ENCODE measurements at regions not wholly inside any gene's neighbourhood (a gene's known extent, or its start where the extent isn't known, plus 50 kb on each side); places are given as distances from the start of the nearest gene placed in this dataset.

DNA sequence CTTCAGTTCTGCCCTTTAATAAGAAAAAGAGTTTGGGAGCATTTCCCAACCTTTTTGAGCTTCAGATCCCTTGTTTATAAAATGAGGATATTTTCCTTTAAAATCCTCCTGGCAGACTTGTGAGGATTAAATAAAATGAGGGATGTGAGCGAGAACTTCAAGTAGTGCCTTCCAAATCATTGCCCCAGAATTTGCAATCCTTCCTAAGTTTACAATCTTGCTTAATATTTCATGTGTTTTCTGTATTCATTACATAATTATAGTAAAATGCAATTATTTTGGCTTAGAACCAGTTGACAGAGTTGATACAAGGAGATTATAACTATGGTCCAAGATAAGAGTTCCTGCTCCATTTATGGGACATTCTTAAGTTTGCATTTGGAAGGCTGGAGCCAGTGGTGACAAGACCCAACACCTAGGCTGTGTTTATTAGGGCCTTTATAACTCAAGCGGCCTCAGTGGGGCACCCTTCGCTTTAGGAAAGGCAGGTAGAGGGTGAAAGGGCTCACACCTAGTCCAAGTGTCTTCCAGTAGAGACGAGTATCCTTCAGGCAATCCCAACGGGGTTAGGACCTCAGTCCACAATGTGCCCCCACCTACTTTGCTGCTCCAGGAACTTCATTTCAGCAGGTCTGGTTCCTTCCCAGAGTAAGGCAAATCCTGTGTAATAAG is 317.5 kb downstream of the WDR11 start:
- no peak for FAIRE-seq
- DNase-seq (ENCODE audit: low spot score), result no peak

DNA sequence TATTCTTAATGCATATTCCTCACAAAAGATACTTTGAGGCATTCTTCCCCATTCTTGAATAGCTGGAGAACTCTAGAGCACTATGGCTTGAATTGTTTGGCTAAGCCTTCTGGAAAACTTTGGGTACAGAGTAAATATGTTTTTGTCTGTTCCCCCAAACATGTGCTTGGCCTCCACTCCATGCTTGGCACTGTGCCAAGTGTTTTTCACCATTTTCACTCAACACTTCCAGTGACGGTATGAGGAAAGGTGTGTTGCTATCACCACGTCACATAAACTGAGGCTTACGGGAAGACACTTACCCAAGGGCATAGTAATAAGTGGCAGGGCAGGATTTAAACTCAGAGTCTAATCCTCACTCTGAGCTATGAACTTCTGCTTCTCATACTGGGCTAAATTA is 318.2 kb downstream of the WDR11 start:
- no peak for FAIRE-seq
- no peak for DNase-seq (ENCODE audit: low spot score)

DNA sequence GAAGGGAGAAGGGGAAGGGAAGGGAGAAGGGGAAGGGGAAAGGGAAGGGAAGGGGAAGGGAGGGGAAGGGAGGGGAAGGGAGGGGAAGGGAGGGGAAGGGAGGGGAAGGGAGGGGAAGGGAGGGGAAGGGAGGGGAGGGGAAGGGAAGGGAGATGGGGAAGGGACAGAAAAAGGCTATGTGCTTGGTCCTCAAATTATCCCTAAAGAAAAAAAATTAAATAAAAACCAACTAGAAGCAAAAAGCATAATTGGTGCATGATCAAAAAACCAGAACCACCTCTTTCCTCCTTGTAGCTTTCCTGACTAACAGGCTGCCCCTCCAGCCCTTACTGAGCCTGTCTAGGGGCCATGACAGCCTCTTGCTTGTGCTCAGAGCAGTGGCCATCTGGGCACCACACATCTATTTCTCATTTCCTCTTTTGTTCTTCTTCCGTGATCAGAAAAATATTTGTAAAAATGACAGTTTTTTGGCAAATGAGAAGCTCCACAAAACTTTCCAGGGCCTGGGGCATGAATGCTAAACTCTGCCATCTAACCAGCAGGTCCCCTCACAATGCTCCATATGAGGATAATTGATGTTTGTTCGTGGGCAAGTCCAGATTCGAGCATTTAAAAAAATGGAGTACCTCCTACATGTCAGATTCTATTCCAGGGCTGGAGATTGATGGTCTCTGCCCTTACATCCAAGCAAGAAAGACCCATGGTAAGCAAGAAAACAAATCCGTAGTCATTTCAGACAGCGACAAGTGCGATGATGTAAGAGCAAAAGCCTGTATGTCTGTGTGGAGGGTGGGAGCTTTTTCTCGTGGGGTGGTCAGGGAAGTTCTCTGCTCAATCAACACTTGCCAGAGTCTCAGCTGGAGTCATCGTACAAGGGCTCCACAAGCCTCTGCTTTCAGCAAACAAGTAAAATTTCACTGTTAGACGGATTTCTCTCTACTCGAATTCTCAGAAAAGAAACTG is 320.9 kb downstream of the WDR11 start:
- DNase-seq (ENCODE audit: low spot score) (no peak), FAIRE-seq (no peak)

DNA sequence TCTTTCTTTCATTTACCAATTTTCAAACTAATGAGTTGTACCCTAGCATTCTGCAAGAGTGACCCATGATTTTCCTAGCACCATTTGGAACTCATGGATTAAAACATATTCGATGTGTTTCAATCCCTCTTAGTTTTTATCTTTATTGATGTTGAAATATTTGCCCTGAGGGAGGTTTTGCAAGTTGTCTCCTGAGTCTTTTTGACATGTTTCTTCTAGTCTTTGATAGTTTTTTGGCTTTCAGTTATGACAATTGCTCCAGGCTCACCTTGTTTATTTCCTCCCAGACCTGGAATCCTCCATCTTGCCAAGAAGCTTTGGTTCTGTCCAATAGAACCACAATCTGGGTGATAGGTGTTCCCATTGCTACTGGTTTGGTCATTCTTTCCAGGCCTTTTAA is 327.8 kb downstream of the WDR11 start:
- no peak for FAIRE-seq

DNA sequence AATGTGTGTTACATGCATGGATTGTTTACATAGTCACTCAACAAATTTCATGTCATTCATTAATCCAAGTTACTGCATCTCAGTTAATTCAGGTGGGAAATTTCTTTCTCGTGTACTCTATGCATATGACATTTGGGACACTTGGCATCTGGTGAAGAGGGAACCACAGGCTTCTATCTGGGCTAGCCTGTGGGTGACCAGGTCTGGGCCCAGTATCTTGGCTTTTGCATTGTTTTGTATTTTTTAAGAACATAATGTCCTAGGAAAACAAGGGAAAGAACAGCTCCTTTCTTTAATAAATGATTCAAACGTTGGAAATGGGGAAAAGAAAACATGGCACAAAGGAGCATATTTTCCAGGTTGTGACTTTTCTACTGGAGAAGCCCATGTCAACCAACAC is 331.1 kb downstream of the WDR11 start:
- FAIRE-seq, result no peak
- no peak for DNase-seq (ENCODE audit: low spot score)

More for the DNA sequence above, 327.8 kb downstream of the WDR11 start:
- no peak for DNase-seq (ENCODE audit: low spot score)

DNA sequence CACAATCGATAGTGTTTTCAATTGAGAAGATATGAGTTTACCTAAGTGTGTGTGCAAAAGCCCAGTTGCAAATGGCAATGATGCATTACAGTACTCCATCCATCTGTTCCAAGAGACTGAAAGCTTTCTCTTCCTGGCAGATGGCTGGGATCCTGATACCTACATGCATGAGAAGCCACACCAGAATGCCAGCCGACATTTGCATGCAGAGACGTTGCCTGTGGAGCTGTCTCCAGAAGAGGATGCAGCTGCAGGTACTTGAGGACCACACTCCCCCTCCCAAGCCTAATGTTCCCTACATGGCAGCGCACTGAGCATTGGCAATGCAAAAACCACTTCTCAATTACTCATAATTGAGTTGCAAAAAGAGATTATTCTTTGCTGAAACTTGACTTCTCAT is 332.1 kb downstream of the WDR11 start:
- DNase-seq (ENCODE audit: low spot score), result no peak
- FAIRE-seq, result no peak

DNA sequence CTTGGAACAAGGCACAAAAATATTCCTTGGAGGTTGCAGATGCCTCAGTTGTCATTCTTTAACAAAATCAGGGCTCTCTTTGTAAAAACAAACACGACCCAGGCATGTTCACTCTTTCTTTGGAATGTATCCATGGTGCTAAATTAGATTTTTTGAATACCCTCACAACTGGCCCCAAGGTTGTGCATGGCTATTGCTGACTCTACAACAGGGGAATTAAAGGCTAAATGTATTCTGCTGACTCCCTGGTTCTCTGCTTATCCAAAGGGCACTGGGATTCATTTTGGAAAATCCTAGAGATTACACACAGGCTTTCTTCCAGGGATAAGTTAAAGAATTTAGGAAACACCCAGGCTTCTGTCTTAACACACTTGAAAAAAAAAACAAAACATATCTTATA is 332.5 kb downstream of the WDR11 start:
- DNase-seq (ENCODE audit: low spot score) (no peak), FAIRE-seq (no peak)

DNA sequence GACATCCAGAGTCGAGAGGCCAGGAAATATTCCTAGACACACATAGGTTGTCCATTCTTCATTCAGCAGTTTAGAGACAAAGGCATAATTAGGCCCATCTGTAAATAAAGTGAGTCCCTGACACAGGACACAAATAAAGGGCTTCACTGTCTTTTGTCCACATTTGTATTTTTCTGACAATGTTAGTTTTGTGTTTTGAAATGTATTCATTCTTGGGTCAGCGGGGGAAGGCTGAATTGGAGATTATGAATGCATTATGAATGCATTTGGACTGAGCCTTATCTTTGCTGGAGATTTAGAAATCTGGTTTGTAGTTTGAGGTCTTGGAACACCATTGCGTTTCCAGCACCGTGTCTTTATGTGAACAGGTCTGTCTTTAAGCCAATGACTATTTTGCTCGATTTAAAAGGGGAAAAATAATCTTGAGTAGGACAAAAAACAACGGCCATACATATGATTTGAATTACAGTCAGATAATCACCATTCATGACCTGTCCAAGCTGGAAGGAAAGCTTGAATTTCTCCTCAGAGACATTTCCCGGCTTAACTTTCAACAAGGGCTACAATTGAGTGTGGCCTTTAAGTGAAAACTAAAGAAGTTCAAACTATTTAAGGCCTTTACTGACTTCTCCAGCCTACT is 334.8 kb downstream of the WDR11 start:
- DNase-seq (ENCODE audit: low spot score) (no peak), FAIRE-seq (no peak)

DNA sequence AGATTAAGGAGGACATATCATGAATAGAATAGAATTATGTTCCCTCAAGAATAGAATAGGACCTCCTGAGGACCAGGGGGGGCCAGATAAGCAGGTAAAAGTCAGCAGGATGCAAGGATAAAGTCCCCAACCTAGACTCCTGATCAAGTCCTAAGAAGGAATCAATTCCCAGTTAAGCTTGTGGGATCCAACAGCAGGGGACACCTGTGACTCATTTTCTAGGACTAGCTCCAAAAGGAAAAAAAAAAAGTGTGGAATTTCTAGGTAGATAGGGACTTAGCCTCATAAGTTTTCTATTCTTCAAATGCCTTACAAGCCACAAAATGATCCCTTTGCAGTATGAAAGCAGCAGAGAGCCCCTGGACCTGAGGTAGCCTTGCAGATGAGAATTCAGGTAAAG is 336.2 kb downstream of the WDR11 start:
- DNase-seq (ENCODE audit: low spot score), result no peak

DNA sequence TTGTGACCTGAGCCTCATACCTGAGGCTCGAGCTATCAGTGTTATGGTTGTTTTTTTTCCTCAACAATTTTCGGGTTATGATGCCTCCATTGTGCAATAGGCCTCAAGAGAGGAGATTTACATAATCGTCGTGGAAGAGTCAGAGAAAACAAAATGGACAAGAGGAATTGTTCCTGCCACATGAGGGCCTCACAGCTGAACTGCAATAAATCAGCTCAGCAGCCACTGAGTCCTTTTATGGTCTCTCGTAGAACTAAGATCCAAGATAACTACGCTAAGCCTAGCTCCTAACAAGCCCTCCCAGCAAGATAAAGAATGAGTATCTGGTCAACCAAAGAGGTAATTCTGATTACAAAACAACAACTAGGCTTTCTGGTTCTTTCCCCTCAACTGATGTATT is 336.8 kb downstream of the WDR11 start:
- DNase-seq (ENCODE audit: low spot score), result no peak
- no peak for FAIRE-seq

More for the DNA sequence above, 336.2 kb downstream of the WDR11 start:
- no peak for FAIRE-seq

DNA sequence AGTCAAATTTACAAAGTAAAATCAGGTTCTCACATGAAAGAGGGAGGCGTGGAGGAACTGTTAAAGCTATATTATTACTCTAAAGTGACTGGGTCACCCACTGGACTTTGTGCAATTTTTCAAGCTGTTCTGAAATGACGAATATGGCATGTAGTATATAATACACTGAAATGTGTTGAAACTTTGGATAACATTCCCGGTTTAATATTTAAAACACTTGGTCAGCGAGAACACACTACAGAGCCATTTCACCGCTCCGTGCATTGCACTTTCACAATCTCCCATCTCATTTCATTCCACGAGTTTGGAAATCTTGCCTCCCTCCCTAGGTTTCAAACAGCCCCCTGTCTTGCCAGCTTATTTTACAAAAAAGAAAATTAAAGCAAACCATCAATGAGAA is 337.9 kb downstream of the WDR11 start:
- DNase-seq (ENCODE audit: low spot score), result no peak
- no peak for FAIRE-seq

DNA sequence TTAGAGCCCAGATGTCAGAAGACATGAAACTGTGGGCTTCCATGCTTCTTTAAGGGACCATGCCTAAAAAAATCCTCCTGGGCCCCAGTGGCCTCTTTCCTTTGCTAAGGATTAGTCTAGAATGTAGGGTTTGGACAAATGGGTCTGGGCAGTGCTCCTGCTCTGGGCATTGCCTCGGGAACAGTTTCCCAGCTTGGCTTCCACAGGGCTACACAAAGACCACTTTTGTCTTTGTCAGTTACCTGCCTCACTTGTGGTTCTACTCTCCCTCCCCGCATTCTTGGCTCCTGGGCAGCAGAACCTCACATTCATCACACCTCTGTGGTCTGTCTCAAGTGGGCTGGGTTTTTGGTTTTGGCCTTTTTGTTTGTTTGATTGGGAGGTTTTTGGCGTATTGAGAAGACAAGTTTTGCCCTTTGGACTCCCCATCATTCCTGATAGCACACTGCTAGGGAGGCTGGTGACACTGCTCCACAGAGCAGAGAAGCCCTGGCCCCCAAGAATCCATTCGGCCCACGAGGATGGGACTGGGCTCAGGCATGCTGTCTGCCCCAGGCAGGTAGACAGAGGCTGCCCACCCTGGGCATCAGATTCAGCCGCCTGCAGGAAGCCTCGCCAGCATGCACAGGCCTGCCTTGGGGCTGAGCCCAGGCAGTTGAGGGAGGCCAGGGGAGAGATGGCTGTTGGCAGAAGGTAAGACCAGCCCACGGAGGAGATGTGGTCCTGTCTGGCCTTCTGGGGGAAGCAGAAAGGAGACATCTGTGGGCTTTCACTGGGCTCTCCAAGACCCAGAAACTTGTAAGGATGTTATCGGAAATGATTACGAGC is 343.7 kb downstream of the WDR11 start:
- FAIRE-seq, result no peak
- DNase-seq (ENCODE audit: low spot score), result no peak

DNA sequence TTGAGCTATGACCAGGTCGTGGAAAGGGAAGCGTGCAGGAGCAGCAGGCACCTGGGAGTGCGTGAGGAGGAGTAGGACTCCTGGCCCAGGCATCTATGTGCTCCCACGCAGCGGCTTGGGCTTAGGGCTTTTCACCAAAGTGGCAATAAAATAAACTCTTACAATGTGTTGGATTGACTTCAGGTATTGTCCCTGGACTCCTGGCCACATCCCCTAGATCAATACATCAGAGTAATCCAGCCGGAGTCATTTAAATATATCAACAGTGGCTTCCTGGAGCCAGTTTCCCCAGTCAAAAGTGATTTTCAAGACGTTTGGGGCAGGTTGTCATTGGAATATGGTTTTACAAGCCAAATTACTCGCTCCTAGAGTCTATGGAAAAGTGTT is 344.4 kb downstream of the WDR11 start:
- DNase-seq (ENCODE audit: low spot score), result no peak
- no peak for FAIRE-seq

DNA sequence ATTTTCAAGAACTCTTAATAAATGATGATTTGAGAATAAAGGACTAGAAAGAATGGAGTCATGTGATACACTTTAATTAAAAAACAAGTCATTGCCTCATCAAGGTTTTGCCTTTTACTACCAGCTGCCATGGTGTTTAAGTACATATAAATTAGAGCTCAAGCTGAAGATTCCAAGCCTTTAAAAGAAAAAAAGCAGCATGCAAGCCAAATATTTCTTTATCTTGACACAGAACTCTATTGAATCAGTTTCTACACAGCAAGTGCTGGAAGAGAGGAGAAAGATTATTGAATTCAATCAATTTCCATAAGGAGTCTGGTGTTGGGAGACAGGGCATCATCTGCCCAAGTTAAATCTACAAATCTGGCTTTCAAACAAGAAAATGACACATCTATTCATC is 347.9 kb downstream of the WDR11 start:
- DNase-seq (ENCODE audit: low spot score) (no peak), FAIRE-seq (no peak)

DNA sequence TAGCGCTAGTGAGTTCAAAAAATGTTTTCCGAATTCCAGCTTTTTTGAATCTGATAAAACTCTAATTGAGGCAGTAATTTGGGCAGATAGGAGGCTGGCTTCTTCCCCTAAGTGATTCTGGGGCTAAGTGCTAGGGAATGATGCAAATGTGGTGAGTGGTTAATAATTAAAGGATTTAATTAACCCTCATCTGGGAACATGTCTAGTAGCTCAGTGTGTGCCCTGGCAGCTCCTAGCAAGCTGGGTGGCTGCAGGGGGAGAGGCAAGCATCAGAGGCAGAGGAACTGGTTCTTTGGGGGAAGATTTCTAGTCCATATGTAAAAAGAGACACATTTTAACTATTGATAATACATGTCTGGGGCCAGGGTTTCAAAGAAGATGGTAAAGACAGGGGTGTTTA is 354.5 kb downstream of the WDR11 start:
- DNase-seq (ENCODE audit: low spot score) (no peak), FAIRE-seq (no peak)

DNA sequence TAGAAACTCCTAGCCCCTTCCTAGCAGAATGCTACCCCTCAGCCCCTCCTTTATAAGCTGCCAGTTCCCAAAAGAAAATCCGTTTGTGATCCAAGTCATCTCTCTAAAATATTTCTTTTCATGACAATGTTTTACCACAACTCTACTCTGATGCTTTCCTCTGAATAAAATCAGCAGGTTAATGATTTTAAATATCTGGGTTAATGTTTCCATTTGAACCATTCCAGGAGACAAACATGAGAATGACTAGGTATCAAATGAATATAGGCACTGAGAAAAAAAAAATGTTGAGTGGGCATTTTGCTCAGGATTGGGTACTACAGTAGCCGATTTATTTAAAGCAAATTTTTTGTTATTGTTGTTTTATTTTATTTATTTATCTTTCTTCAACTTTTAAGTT is 360.3 kb downstream of the WDR11 start:
- no peak for DNase-seq (ENCODE audit: low spot score)
- FAIRE-seq, result no peak

DNA sequence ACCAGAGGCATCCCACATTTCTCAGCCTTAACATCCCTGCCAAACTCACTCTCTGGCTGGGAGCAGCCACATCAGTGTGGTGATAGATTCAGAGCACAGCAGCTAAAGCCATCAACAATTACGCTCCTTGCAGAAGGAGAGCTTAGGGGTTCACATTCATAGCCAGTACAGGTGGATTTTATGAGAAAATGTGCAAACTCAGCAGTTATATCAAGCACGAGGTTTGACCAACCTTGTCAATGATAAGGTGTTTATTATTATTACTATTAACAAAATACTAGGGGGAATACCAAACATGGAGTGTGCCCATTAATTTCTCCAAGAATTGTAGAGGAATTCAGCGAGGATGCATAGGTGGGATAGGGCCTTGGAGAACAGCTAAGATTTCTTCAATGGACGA is 362.3 kb downstream of the WDR11 start:
- FAIRE-seq, result no peak
- DNase-seq (ENCODE audit: low spot score), result no peak

DNA sequence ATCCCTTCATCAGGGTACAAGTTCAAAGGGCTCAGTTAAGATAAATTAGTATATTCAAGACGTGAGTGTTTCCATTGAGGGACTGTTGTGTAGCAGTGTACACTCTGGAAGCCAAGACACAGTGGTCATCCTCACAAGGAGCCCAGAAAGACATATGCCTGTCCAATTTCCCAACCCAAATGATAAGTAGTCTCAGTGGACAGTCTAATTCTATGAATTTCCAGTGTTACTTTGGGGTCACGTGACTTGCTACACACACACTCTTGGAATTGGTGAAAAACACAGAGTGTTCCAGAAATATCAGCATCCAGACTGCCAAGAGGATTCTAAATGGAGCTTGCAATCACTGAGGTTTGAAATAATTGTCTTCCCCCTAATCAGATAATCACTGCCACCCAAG is 365.1 kb downstream of the WDR11 start:
- FAIRE-seq, result no peak
- DNase-seq (ENCODE audit: low spot score), result no peak

DNA sequence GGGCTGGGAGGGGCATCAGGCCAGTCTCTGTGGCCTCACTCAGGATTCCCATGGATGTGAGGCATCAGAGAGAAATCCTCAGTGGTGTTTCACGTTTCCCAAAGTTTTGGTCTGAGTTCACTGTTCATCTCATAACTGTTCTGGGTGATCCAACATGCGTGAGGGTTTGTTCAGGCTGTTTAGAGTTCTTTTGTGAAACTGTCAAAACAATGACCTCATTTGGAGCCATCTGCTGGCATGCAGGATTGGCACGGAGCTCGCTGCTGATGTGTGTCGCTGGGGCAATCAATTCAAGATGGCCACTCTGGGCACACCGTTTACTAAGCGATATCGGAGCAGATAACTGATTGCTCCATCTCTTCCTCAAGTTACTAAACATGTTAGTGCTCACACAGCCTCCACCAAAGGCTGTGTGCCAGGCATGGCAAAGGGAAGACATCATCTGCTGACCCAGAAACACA is 365.6 kb downstream of the WDR11 start:
- no peak for DNase-seq (ENCODE audit: low spot score)
- FAIRE-seq, result no peak

DNA sequence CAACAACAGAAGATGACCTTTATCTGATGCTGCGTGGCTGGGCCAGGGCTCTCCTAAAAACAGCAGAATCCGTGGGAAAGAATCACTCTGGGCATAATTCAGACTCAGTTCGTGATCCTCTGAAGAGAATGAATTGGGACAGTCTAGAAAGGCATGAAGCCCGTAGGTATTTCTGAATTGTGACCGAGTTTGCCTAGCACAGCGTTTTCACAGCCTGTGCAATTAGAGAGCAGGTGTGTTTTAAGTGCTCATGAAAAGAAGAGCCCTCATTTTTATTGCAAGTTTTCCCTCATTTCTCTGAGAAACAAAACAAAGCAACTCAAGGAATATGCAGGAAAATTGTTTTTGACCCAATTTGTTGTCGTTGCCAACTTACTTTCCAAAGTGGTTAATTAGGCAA is 366.2 kb downstream of the WDR11 start:
- FAIRE-seq (no peak), DNase-seq (ENCODE audit: low spot score) (no peak)

DNA sequence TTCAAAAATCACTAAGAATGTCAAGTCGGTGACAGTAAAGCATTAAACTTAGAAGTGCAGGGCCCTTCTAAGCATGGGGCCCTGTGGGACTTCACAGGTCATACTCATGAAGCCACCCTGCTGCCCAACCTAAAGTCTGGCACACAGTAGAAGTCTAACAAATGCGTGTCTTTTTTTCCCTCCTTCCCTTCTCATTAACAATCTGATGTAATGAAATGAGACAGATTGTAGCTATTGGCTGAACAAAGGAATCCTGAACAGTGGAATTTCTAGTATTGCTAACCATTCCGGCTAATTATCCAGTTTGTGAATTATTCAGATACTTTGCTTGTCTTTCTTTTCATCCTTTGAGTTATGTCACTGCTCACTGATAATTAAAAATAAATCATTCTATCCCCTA is 369.9 kb downstream of the WDR11 start:
- FAIRE-seq, result no peak
- no peak for DNase-seq (ENCODE audit: low spot score)

All from RCC 7860 (cell line).